ENCODE measurements at regions not wholly inside any gene's neighbourhood (a gene's known extent, or its start where the extent isn't known, plus 50 kb on each side); places are given as distances from the start of the nearest gene placed in this dataset.

DNA sequence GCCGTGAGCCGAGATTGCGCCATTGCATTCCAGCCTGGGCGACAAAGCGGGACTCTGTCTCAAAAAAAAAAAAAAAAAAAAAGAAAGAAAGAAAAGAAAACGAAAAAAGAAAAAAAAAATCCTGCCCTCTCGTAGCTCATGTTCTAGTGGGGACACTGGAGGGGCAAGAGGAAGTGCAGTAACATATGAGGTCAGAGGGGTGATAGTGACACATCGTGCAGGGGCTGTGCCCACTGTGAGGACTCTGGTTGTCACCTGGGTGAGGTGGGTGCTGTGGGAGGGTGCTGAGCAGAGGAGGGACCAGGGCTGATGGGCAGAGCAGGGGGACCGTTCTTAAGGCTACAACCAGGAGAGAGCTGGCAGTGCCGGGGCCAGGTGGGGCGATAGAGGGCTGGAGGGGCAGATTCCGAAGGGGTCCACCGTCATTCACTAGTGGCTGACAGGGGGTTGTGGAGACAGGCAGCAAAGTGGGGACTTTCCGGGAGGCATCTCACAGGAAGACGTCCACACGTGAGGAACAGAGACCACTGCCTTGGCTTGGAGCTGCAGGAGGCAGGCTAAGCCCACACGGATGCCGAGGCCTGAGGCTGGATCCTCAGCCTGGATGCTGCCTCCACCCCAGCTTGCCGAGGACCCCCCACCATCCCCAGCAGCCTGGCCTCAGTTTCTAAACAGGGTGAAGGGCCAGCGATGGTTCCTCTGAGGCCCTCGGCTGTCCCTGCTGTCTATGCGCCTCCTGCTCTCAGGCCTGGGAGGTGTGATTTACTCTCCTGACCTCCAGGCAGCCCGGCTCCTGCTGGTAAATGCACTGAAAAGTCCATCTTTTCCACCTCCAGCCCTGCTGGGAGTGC lies 154.3 kb upstream of the IQSEC1 start:
- Histone ChIP-seq H3K9me3 (no peaks in the 10 kb centered on the region), H3K36me3 (no peaks in the 10 kb centered on the region), H3K4me1 (no peaks in the 10 kb centered on the region), H3K27me3 (peaks cover 4% of the 10 kb centered on the region), H3K4me3 (no peak overlapping the region), H3K27ac (no peak overlapping the region)
- 73 to 86% methylated on average over 4 to 10 of the region's 23 CpGs for WGBS, 2 donors (ENCODE audit: low coverage in 1 of 2)
- no peak for TF ChIP-seq POLR2AphosphoS5 (IDR thresholded peaks at IDR 0.05)
- TF ChIP-seq EP300 (IDR thresholded peaks at IDR 0.05) = no peak
- TF ChIP-seq, protein P1, sequence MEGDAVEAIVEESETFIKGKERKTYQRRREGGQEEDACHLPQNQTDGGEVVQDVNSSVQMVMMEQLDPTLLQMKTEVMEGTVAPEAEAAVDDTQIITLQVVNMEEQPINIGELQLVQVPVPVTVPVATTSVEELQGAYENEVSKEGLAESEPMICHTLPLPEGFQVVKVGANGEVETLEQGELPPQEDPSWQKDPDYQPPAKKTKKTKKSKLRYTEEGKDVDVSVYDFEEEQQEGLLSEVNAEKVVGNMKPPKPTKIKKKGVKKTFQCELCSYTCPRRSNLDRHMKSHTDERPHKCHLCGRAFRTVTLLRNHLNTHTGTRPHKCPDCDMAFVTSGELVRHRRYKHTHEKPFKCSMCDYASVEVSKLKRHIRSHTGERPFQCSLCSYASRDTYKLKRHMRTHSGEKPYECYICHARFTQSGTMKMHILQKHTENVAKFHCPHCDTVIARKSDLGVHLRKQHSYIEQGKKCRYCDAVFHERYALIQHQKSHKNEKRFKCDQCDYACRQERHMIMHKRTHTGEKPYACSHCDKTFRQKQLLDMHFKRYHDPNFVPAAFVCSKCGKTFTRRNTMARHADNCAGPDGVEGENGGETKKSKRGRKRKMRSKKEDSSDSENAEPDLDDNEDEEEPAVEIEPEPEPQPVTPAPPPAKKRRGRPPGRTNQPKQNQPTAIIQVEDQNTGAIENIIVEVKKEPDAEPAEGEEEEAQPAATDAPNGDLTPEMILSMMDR (IDR thresholded peaks at IDR 0.05) = no peak
- no peak for TF ChIP-seq POLR2A (IDR thresholded peaks at IDR 0.05)
- no peak for ATAC-seq

GRCh38 chr3:13224967-13225366 lies 151.7 kb upstream of the IQSEC1 start:
- Histone ChIP-seq H3K27me3 (no peaks in the 10 kb centered on the region), H3K4me1 (no peaks in the 10 kb centered on the region), H3K4me3 (no peak overlapping the region), H3K27ac (no peak overlapping the region), H3K9me3 (no peaks in the 10 kb centered on the region), H3K36me3 (no peaks in the 10 kb centered on the region)
- no peak for ATAC-seq
- TF ChIP-seq POLR2AphosphoS5 (IDR thresholded peaks at IDR 0.05) (no peak), POLR2A (IDR thresholded peaks at IDR 0.05) (no peak), EP300 (IDR thresholded peaks at IDR 0.05) (no peak)
- TF ChIP-seq, protein P1 (IDR thresholded peaks at IDR 0.05) = no peak
- WGBS, 2 donors (ENCODE audit: low coverage in 1 of 2) = 83 to 100% methylated on average over 1 to 2 of the region's 4 CpGs

GRCh38 chr3:13223574-13224237 lies 150.5 kb upstream of the IQSEC1 start:
- no peaks in the 10 kb centered on the region for H3K27me3 ChIP-seq
- no peaks in the 10 kb centered on the region for H3K4me1 ChIP-seq
- no peak overlapping the region for H3K4me3 ChIP-seq
- no peak overlapping the region for H3K27ac ChIP-seq
- no peak for TF ChIP-seq EP300 (IDR thresholded peaks at IDR 0.05)
- TF ChIP-seq, protein P1 (IDR thresholded peaks at IDR 0.05) = no peak
- 67 to 71% methylated on average over 1 to 9 of the region's 17 CpGs for WGBS, 2 donors (ENCODE audit: low coverage in 1 of 2)
- H3K36me3 ChIP-seq = no peaks in the 10 kb centered on the region
- no peaks in the 10 kb centered on the region for H3K9me3 ChIP-seq
- no peak for ATAC-seq

- H3K4me1 ChIP-seq = no peaks in the 10 kb centered on the region
- no CpG with 5 or more reads among the region's 10 CpGs for WGBS, 2 donors (ENCODE audit: low coverage in 1 of 2)
- H3K9me3 ChIP-seq = no peaks in the 10 kb centered on the region
- no peaks in the 10 kb centered on the region for H3K36me3 ChIP-seq
- H3K4me3 ChIP-seq = no peak overlapping the region
- no peaks in the 10 kb centered on the region for H3K27me3 ChIP-seq
- TF ChIP-seq EP300 (IDR thresholded peaks at IDR 0.05) (no peak), POLR2A (IDR thresholded peaks at IDR 0.05) (no peak), POLR2AphosphoS5 (IDR thresholded peaks at IDR 0.05) (no peak)
- TF ChIP-seq, protein P1 (IDR thresholded peaks at IDR 0.05) = no peak
- no peak overlapping the region for H3K27ac ChIP-seq
- ATAC-seq = no peak
Measured at GRCh38 chr3:13222891-13223573, 149.8 kb upstream of the IQSEC1 start.

Measured in gastroesophageal sphincter (tissue), 4 donors.